ENCODE measurements at regions not wholly inside any gene's neighbourhood (a gene's known extent, or its start where the extent isn't known, plus 50 kb on each side); places are given as distances from the start of the nearest gene placed in this dataset.

DNA sequence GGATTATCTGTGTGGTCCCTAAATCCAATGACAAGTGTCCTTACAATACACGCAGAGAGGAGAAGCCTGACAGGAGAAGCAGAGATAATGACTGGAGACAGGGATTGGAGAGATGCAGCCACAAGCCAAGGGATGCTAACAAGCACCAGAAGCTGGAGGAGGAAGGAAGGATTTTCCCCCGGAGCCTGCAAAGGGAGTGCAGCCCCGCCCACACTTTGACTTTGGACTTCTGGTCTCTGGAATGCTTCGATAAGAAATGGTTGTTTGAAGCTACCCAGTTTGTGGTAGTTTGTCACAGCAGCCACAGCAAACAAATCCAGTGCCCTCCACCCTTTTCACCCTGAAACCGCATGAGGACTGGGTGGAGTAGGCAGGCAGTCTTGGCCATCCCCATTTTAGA, 77.2 kb upstream of the BOD1 start (continued):
- TF ChIP-seq ZNF398 (CRISPR knock-in tag; IDR thresholded peaks at IDR 0.05) = no peak
- TF ChIP-seq CBX8 (IDR thresholded peaks at IDR 0.05; ENCODE audit: borderline replicate concordance, extremely low read depth, low read depth, low read length, poor library complexity, severe bottlenecking) = no peak
- no peak for TF ChIP-seq MEF2A (IDR thresholded peaks at IDR 0.05; ENCODE audit: control insufficient read depth, low read depth, low read length)
- TF ChIP-seq FOXK1 (CRISPR knock-in tag; IDR thresholded peaks at IDR 0.05; ENCODE audit: borderline replicate concordance) = no peak
- no peak for TF ChIP-seq YBX1 (IDR thresholded peaks at IDR 0.05)
- TF ChIP-seq, protein P1, sequence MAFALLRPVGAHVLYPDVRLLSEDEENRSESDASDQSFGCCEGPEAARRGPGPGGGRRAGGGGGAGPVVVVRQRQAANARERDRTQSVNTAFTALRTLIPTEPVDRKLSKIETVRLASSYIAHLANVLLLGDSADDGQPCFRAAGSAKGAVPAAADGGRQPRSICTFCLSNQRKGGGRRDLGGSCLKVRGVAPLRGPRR (CRISPR knock-in tag; IDR thresholded peaks at IDR 0.05) = no peak
- no peak for TF ChIP-seq MED1 (CRISPR knock-in tag; IDR thresholded peaks at IDR 0.05; ENCODE audit: borderline replicate concordance)
- peak; percentile 70 for TF ChIP-seq CBFA2T3 (IDR thresholded peaks at IDR 0.05)
- TF ChIP-seq, protein P2, sequence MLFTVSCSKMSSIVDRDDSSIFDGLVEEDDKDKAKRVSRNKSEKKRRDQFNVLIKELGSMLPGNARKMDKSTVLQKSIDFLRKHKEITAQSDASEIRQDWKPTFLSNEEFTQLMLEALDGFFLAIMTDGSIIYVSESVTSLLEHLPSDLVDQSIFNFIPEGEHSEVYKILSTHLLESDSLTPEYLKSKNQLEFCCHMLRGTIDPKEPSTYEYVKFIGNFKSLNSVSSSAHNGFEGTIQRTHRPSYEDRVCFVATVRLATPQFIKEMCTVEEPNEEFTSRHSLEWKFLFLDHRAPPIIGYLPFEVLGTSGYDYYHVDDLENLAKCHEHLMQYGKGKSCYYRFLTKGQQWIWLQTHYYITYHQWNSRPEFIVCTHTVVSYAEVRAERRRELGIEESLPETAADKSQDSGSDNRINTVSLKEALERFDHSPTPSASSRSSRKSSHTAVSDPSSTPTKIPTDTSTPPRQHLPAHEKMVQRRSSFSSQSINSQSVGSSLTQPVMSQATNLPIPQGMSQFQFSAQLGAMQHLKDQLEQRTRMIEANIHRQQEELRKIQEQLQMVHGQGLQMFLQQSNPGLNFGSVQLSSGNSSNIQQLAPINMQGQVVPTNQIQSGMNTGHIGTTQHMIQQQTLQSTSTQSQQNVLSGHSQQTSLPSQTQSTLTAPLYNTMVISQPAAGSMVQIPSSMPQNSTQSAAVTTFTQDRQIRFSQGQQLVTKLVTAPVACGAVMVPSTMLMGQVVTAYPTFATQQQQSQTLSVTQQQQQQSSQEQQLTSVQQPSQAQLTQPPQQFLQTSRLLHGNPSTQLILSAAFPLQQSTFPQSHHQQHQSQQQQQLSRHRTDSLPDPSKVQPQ (CRISPR knock-in tag; IDR thresholded peaks at IDR 0.05; ENCODE audit: borderline replicate concordance) = no peak
- TF ChIP-seq ARNT (IDR thresholded peaks at IDR 0.05) = no peak
- TF ChIP-seq HDAC2 (IDR thresholded peaks at IDR 0.05) = 0 out of 2 replicates have a peak, but pooled peaks have one; percentile 26
- no peak for TF ChIP-seq ZNF507 (tag; conservative IDR thresholded peaks at IDR 0.05)
- TF ChIP-seq FOXM1 (IDR thresholded peaks at IDR 0.05; ENCODE audit: low read depth) = no peak
- no peak for TF ChIP-seq FOXM1 (CRISPR knock-in tag; IDR thresholded peaks at IDR 0.05; ENCODE audit: low read depth)
- TF ChIP-seq RBM25 (IDR thresholded peaks at IDR 0.05; ENCODE audit: low read depth, low read length, severe bottlenecking) = peak; percentile 86
- TF ChIP-seq TRIM28 (IDR thresholded peaks at IDR 0.05) = peak; percentile 64; the same call in 1 of the 2 replicates
- TF ChIP-seq SP1 (CRISPR knock-in tag; IDR thresholded peaks at IDR 0.05) = 0 out of 2 replicates have a peak, but pooled peaks have one; percentile 45
- no peak for TF ChIP-seq ZNF764 (CRISPR knock-in tag; IDR thresholded peaks at IDR 0.05; ENCODE audit: low read depth)
- TF ChIP-seq ESRRB (CRISPR knock-in tag; IDR thresholded peaks at IDR 0.05; ENCODE audit: borderline replicate concordance) = no peak
- no peak for TF ChIP-seq RBM15 (IDR thresholded peaks at IDR 0.05; ENCODE audit: insufficient read depth, low read length)
- peak; percentile 58 for TF ChIP-seq EGR1 (conservative IDR thresholded peaks at IDR 0.05)
- TF ChIP-seq HNRNPH1 (optimal IDR thresholded peaks at IDR 0.05; ENCODE audit: low read depth, low read length) = no peak
- TF ChIP-seq, protein P3, sequence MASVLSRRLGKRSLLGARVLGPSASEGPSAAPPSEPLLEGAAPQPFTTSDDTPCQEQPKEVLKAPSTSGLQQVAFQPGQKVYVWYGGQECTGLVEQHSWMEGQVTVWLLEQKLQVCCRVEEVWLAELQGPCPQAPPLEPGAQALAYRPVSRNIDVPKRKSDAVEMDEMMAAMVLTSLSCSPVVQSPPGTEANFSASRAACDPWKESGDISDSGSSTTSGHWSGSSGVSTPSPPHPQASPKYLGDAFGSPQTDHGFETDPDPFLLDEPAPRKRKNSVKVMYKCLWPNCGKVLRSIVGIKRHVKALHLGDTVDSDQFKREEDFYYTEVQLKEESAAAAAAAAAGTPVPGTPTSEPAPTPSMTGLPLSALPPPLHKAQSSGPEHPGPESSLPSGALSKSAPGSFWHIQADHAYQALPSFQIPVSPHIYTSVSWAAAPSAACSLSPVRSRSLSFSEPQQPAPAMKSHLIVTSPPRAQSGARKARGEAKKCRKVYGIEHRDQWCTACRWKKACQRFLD (CRISPR knock-in tag; IDR thresholded peaks at IDR 0.05) = no peak
- TF ChIP-seq TCF3 (CRISPR knock-in tag; IDR thresholded peaks at IDR 0.05) = peak; percentile 70
- TF ChIP-seq BCOR (IDR thresholded peaks at IDR 0.05) = 0 out of 2 replicates have a peak, but pooled peaks have one; percentile 36

All from K562 (cell line).